Endothelial cell of umbilical vein (primary cell): ENCODE measurements at regions not wholly inside any gene's neighbourhood (a gene's known extent, or its start where the extent isn't known, plus 50 kb on each side); places are given as distances from the start of the nearest gene placed in this dataset.

Source experiments
- BruUV-seq: library from RNA; stranded (reverse); fragments of 400-500 nt; replicated peaks from 2 replicates; lab custom pipeline; 2021; lab: Mats Ljungman, UMichigan
- CTCF ChIA-PET: fragments of 300-600, 350-600 bp; sonication (Branson Sonifier 250); formaldehyde crosslinking; loops from one replicate; lab custom pipeline; 2021; ENCODE audit warnings: antibody characterized with exemption, inconsistent platforms; lab: Charles Lee
- POLR2A ChIA-PET: fragments of 300-600, 350-600 bp; sonication (Branson Sonifier 250); formaldehyde crosslinking; loops from one replicate; lab custom pipeline; 2021; ENCODE audit warnings: antibody characterized with exemption, inconsistent platforms; lab: Charles Lee
- DNase-seq: peaks from one replicate; pipeline ENCODE4 v3.0.0-alpha.2; 2011; ENCODE audit warnings: low read depth, low spot score
- FAIRE-seq: peaks from 2 replicates; lab custom pipeline; 2011; peaks lifted over from hg19 to GRCh38; lab: Jason Lieb, UNC
- H2AFZ ChIP-seq: 2 replicates; pipeline ENCODE4 v1.6.0; 2012; ENCODE audit warnings: low read depth, low read length, control low read depth, inconsistent platforms
- H3K27ac ChIP-seq: 2 replicates; pipeline ENCODE4 v1.5.1; 2011; ENCODE audit warnings: low read depth, mild to moderate bottlenecking, control low read depth, low read length, moderate library complexity; ENCODE audit not compliant: insufficient read depth
- H3K27me3 ChIP-seq, 2 experiments: 2 replicates each; pipeline versions ENCODE4 v1.6.0 to v1.6.1; 2011; ENCODE audit warnings: low read length in 2 of 2, mixed read lengths in 1 of 2; ENCODE audit not compliant: control insufficient read depth in 2 of 2, insufficient read depth in 2 of 2
- H3K36me3 ChIP-seq, 2 experiments: 2 replicates in 1 of 2; 3 replicates in 1 of 2; pipeline ENCODE4 v1.5.1; 2011; ENCODE audit warnings: low read length in 2 of 2, mild to moderate bottlenecking in 1 of 2, moderate library complexity in 1 of 2; ENCODE audit not compliant: control insufficient read depth in 2 of 2, insufficient read depth in 2 of 2; ENCODE audit errors: extremely low read depth in 1 of 2
- H3K4me1 ChIP-seq: 3 replicates; pipeline ENCODE4 v1.5.1; 2011; ENCODE audit warnings: mild to moderate bottlenecking, low read length; ENCODE audit not compliant: control insufficient read depth, insufficient read depth; ENCODE audit errors: extremely low read depth
- H3K4me2 ChIP-seq: 2 replicates; pipeline ENCODE4 v1.6.1; 2011; ENCODE audit warnings: low read length, control low read depth, mixed read lengths; ENCODE audit not compliant: insufficient read depth
- H3K4me3 ChIP-seq, 3 experiments: fragments of 200-600 bp in 1 of 3; sonication (generic), shearing (Covaris generic) in 1 of 3; replicated peaks in 1 of 3; 2 replicates each; pipeline ENCODE4 v1.5.1; 2011 to 2016; ENCODE audit warnings: control low read depth in 3 of 3, low read length in 3 of 3, mild to moderate bottlenecking in 2 of 3, inconsistent platforms in 1 of 3, low read depth in 1 of 3, moderate library complexity in 1 of 3; ENCODE audit not compliant: insufficient read depth in 1 of 3
- H3K79me2 ChIP-seq: 2 replicates; pipeline ENCODE4 v1.6.0; 2012; ENCODE audit warnings: low read length, inconsistent platforms; ENCODE audit not compliant: control insufficient read depth, insufficient read depth
- H3K9ac ChIP-seq: replicated peaks from 2 replicates; pipeline ENCODE3; 2011; ENCODE audit warnings: low read length, control low read depth; ENCODE audit not compliant: insufficient read depth; ENCODE audit errors: extremely low read depth
- H3K9me1 ChIP-seq: replicated peaks from 3 replicates; pipeline ENCODE4 v1.6.0; 2011; ENCODE audit warnings: mild to moderate bottlenecking, low read length; ENCODE audit not compliant: control insufficient read depth, insufficient read depth; ENCODE audit errors: extremely low read depth
- H3K9me3 ChIP-seq: replicated peaks from 2 replicates; pipeline ENCODE4 v1.5.1; 2012; ENCODE audit warnings: low read length, inconsistent platforms; ENCODE audit not compliant: control insufficient read depth, insufficient read depth
- H4K20me1 ChIP-seq: replicated peaks from 2 replicates; pipeline ENCODE3; 2011; ENCODE audit warnings: mild to moderate bottlenecking, low read length; ENCODE audit not compliant: control insufficient read depth, insufficient read depth; ENCODE audit errors: extremely low read depth
- EZH2 ChIP-seq: IDR thresholded peaks from 2 replicates; pipeline ENCODE4 v1.6.1; 2012; ENCODE audit warnings: borderline replicate concordance, low read depth, mild to moderate bottlenecking, moderate library complexity, low read length, inconsistent platforms; ENCODE audit not compliant: severe bottlenecking
- FOS ChIP-seq: IDR thresholded peaks from 2 replicates; pipeline ENCODE4 v1.6.1; 2011; ENCODE audit warnings: mild to moderate bottlenecking, low read length, moderate library complexity, borderline replicate concordance; ENCODE audit not compliant: insufficient read depth
- GATA2 ChIP-seq: IDR thresholded peaks from 2 replicates; pipeline ENCODE4 v1.7.0; 2011; ENCODE audit warnings: low read depth, mild to moderate bottlenecking, moderate library complexity, mixed read lengths, low read length; ENCODE audit not compliant: insufficient read length, insufficient read depth
- JUN ChIP-seq: IDR thresholded peaks from 2 replicates; pipeline ENCODE4 v1.6.1; 2011; ENCODE audit warnings: borderline replicate concordance, low read depth; ENCODE audit not compliant: insufficient read length, insufficient read depth
- MYC ChIP-seq: IDR thresholded peaks from one replicate; pipeline ENCODE4 v1.6.1; 2011; ENCODE audit warnings: mild to moderate bottlenecking, low read depth, low read length
- POLR2A ChIP-seq: IDR thresholded peaks from 2 replicates; pipeline ENCODE4 v1.6.1; 2012; ENCODE audit warnings: low read depth, mild to moderate bottlenecking, control low read depth, low read length
- POLR2AphosphoS5 ChIP-seq: IDR thresholded peaks from 2 replicates; pipeline ENCODE4 v1.6.1; 2012; ENCODE audit warnings: low read depth, mild to moderate bottlenecking, control low read depth, low read length, moderate library complexity; ENCODE audit not compliant: insufficient read depth
- dilution Hi-C: fragments of 300-500 bp; cut with MboI; formaldehyde crosslinking; loops from one replicate; pipeline ENCODE4 v1.15.0; 2019; ENCODE audit warnings: low sequenced_read_pairs; ENCODE audit not compliant: extremely low pct_ligation_motif_present
- intact Hi-C: fragments of 100-400 bp; cut with micrococcal nuclease; formaldehyde crosslinking; loops from one replicate; pipeline ENCODE4 v1.10.0; 2022
- TF ChIP-seq, protein P1 (sequence below), 2 donors: IDR thresholded peaks; 1 replicate in 1 of 2; 2 replicates in 1 of 2; pipeline ENCODE4 v1.5.1; 2011; ENCODE audit warnings: low read length in 2 of 2, mild to moderate bottlenecking in 2 of 2, moderate library complexity in 2 of 2, control low read depth in 1 of 2, inconsistent platforms in 1 of 2, low read depth in 1 of 2; ENCODE audit not compliant: insufficient read depth in 1 of 2; ENCODE audit errors: extremely low read depth in 1 of 2
- TF ChIP-seq, protein P2 (sequence below): IDR thresholded peaks from 2 replicates; pipeline ENCODE4 v1.6.1; 2011; ENCODE audit not compliant: insufficient read depth, insufficient read length

DNA sequence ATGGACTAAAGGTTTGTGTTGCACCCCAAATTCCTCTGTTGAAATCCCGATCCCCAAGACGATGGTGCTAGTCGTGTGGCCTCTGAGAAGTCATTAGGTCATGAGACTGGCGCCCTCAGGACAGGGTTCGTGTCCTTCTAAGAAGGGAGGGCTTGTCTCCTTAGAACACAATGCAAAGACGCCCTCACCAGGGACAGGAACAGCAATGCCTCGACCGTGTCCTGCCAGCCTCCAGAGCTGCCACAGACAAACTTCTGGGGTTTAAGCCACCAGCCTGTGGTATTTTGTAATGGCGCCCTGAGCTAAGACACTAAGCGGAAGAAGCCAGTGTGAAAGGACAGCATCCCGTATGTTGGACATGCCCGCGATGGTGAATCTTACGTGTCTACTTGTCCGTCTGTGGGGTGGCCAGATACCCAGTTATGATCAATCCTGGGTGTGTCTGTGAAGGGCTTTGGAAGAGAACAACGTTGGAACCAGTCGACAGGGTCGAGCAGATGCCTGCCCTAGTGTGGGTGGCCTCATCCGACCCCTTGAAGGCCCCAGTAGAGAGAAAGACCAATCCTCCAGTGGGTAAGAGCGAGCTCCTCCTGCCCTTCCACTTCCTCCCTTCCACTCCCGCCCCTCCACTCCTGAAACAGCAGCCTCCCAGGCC lies 279.2 kb upstream of the IRX2 start:
- H3K4me3 ChIP-seq: no peak overlapping the region
- H2AFZ ChIP-seq: no peak overlapping the region
- no peak for DNase-seq
- H3K9me3 ChIP-seq: peaks cover 11% of the 10 kb centered on the region
- H3K9ac ChIP-seq: no peak overlapping the region
- CTCF ChIA-PET: no interaction called here
- no TSS peak for BruUV-seq
- no peak for FAIRE-seq
- H3K27me3 ChIP-seq: no peaks in the 10 kb centered on the region
- intact Hi-C loops (no loop called here), dilution Hi-C loops (no loop called here)
- no peaks in the 10 kb centered on the region for H3K4me1 ChIP-seq
- TF ChIP-seq MYC (no peak), FOS (no peak), GATA2 (no peak)
- no peaks in the 10 kb centered on the region for H3K36me3 ChIP-seq
- POLR2A ChIA-PET: no interaction called here
- no peak overlapping the region for H3K27ac ChIP-seq
- H3K4me2 ChIP-seq: no peak overlapping the region
- H3K9me1 ChIP-seq: no peaks in the 10 kb centered on the region
- H4K20me1 ChIP-seq: no peaks in the 10 kb centered on the region
- H3K79me2 ChIP-seq: no peaks in the 10 kb centered on the region

DNA sequence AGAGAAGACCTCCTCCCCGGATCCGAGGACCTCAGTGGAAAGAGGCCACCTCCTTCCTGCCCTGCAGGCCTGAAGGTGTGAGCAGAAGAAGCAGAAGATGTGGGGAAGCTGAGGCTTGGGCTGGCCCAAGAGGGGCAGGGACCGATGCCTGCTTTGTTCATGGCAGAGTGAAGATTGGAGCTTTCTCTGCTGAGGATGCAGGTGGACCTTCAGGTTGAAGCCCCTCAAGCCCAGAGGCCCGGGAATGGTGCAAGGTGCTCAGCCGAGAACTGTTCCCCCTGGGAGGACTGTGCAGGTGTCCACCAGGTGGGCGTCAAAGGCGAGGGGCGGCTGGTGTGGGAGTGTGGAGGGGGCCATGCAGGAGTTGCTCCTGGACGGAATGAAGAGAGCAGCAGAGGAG lies 277.9 kb upstream of the IRX2 start:
- intact Hi-C loops: no loop called here
- H3K4me1 ChIP-seq: no peaks in the 10 kb centered on the region
- CTCF ChIA-PET: no interaction called here
- dilution Hi-C loops: no loop called here
- no peak overlapping the region for H3K4me2 ChIP-seq
- peaks cover 11% of the 10 kb centered on the region for H3K9me3 ChIP-seq
- no peak overlapping the region for H3K9ac ChIP-seq
- H3K4me3 ChIP-seq: no peak overlapping the region
- TF ChIP-seq EZH2: no peak
- TF ChIP-seq, protein P1, sequence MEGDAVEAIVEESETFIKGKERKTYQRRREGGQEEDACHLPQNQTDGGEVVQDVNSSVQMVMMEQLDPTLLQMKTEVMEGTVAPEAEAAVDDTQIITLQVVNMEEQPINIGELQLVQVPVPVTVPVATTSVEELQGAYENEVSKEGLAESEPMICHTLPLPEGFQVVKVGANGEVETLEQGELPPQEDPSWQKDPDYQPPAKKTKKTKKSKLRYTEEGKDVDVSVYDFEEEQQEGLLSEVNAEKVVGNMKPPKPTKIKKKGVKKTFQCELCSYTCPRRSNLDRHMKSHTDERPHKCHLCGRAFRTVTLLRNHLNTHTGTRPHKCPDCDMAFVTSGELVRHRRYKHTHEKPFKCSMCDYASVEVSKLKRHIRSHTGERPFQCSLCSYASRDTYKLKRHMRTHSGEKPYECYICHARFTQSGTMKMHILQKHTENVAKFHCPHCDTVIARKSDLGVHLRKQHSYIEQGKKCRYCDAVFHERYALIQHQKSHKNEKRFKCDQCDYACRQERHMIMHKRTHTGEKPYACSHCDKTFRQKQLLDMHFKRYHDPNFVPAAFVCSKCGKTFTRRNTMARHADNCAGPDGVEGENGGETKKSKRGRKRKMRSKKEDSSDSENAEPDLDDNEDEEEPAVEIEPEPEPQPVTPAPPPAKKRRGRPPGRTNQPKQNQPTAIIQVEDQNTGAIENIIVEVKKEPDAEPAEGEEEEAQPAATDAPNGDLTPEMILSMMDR (IDR thresholded peaks at IDR 0.05; ENCODE audit: extremely low read depth in 1 of 2, insufficient read depth in 1 of 2, low read depth in 1 of 2, low read length in 2 of 2): no peak
- TF ChIP-seq GATA2: no peak
- no peak for TF ChIP-seq MYC
- TF ChIP-seq POLR2A: no peak
- TF ChIP-seq, protein P2, sequence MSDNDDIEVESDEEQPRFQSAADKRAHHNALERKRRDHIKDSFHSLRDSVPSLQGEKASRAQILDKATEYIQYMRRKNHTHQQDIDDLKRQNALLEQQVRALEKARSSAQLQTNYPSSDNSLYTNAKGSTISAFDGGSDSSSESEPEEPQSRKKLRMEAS: no peak
- TF ChIP-seq FOS: no peak
- TF ChIP-seq POLR2AphosphoS5: no peak
- TF ChIP-seq JUN: no peak
- H3K27me3 ChIP-seq: no peaks in the 10 kb centered on the region
- H2AFZ ChIP-seq: no peak overlapping the region
- H3K79me2 ChIP-seq: no peaks in the 10 kb centered on the region
- H3K36me3 ChIP-seq: no peaks in the 10 kb centered on the region
- DNase-seq (no peak), FAIRE-seq (no peak)
- H3K9me1 ChIP-seq: no peaks in the 10 kb centered on the region
- no peaks in the 10 kb centered on the region for H4K20me1 ChIP-seq
- POLR2A ChIA-PET: no interaction called here
- no peak overlapping the region for H3K27ac ChIP-seq
- BruUV-seq: no TSS peak
